SH-SY5Y (cell line): ENCODE measurements at regions not wholly inside any gene's neighbourhood (a gene's known extent, or its start where the extent isn't known, plus 50 kb on each side); places are given as distances from the start of the nearest gene placed in this dataset.

Source experiments
- GATA2 ChIP-seq: IDR thresholded peaks from 2 replicates; pipeline ENCODE4 v1.6.1; 2011; ENCODE audit warnings: mild to moderate bottlenecking, low read depth, low read length
- GATA3 ChIP-seq: IDR thresholded peaks from 2 replicates; pipeline ENCODE4 v1.6.1; 2011; ENCODE audit warnings: low read depth, mild to moderate bottlenecking, low read length, moderate library complexity

GRCh38 chr2:167555098-167555720, 666.9 kb downstream of the XIRP2 start:
- no peak for TF ChIP-seq GATA3
- no peak for TF ChIP-seq GATA2
